ENCODE measurements at regions not wholly inside any gene's neighbourhood (a gene's known extent, or its start where the extent isn't known, plus 50 kb on each side); places are given as distances from the start of the nearest gene placed in this dataset.

- ChIA-PET RAD21 (ENCODE audit: unreplicated experiment) (no interaction called here), POLR2A (no interaction called here), SMC1A (ENCODE audit: uncharacterized antibody, unreplicated experiment) (interaction anchor here (1.1 kb wide), 1 partner anchor 31 kb away, joined by 3 read pairs; no protein-coding TSS in a partner anchor), CTCF (no interaction called here)
- TF ChIP-seq SPI1 (IDR thresholded peaks at IDR 0.05; ENCODE audit: borderline replicate concordance, insufficient read depth, low read depth, low read length): peak; percentile 54; the same call in 1 of the 2 replicates
- TF ChIP-seq ZNF384 (IDR thresholded peaks at IDR 0.05; ENCODE audit: borderline replicate concordance, low read depth, low read length): no peak
- H3K36me3 ChIP-seq (ENCODE audit: control insufficient read depth in 2 of 2, insufficient read depth in 2 of 2, low read length in 1 of 2): no peaks in the 10 kb centered on the region
- WGBS (ENCODE audit: insufficient coverage, insufficient replicate concordance, low lambda C conversion rate, missing lambda C conversion rate): 31% methylated on average over 3 of the region's 3 CpGs
- no peaks in the 10 kb centered on the region for H3K27me3 ChIP-seq (replicated peaks in 1 of 2; ENCODE audit: control insufficient read depth in 2 of 2, insufficient read depth in 2 of 2, low read length in 1 of 2)
- no peaks in the 10 kb centered on the region for H3K79me2 ChIP-seq (ENCODE audit: control insufficient read depth, insufficient read depth, low read length)
- no peak overlapping the region for H3K4me2 ChIP-seq (ENCODE audit: control insufficient read depth, insufficient read depth)
- H2AFZ ChIP-seq (ENCODE audit: control insufficient read depth, low read depth, low read length): no peak overlapping the region
- H3K4me1 ChIP-seq (ENCODE audit: control insufficient read depth, insufficient read depth, low read length): peaks cover 5% of the 10 kb centered on the region; the same call in 1 of the 2 replicates
- DNase-seq (ENCODE audit: low read depth, low spot score): no peak
- H3K9ac ChIP-seq (ENCODE audit: control insufficient read depth, insufficient read depth, low read length): no peak overlapping the region
- in situ Hi-C loops (cut with MboI) (no loop called here), intact Hi-C loops (cut with micrococcal nuclease; ENCODE audit: unreplicated experiment) (no loop called here)
- no peak overlapping the region for H3K4me3 ChIP-seq
- H3K27ac ChIP-seq (ENCODE audit: control insufficient read depth, insufficient read depth): no peak overlapping the region
- no peaks in the 10 kb centered on the region for H3K9me3 ChIP-seq (replicated peaks; ENCODE audit: control insufficient read depth, insufficient read depth, low read length)
- no peak for ATAC-seq
- no TSS peak for BruUV-seq (replicated peaks)
- H4K20me1 ChIP-seq (ENCODE audit: control insufficient read depth, insufficient read depth): no peaks in the 10 kb centered on the region
- FAIRE-seq: no peak
These were observed 388.6 kb upstream of the DPH6 start for GRCh38 chr15:35934383-35935049.

GRCh38 chr15:35936284-35936683 lies 390.3 kb upstream of the DPH6 start:
- no peak for FAIRE-seq
- H3K4me1 ChIP-seq (ENCODE audit: control insufficient read depth, insufficient read depth, low read length): no peaks in the 10 kb centered on the region
- 76% methylated on average over 2 of the region's 2 CpGs for WGBS (ENCODE audit: insufficient coverage, insufficient replicate concordance, low lambda C conversion rate, missing lambda C conversion rate)
- no peak overlapping the region for H3K9ac ChIP-seq (ENCODE audit: control insufficient read depth, insufficient read depth, low read length)
- ChIA-PET SMC1A (ENCODE audit: uncharacterized antibody, unreplicated experiment) (no interaction called here), CTCF (no interaction called here), POLR2A (no interaction called here), RAD21 (ENCODE audit: unreplicated experiment) (no interaction called here)
- no peak overlapping the region for H3K27ac ChIP-seq (ENCODE audit: control insufficient read depth, insufficient read depth)
- no peaks in the 10 kb centered on the region for H4K20me1 ChIP-seq (ENCODE audit: control insufficient read depth, insufficient read depth)
- no peak for TF ChIP-seq BHLHE40 (IDR thresholded peaks at IDR 0.05; ENCODE audit: borderline replicate concordance in 1 of 2, low read depth in 2 of 2, low read length in 1 of 2)
- TF ChIP-seq FOXM1 (IDR thresholded peaks at IDR 0.05; ENCODE audit: low read depth, low read length): no peak
- no peak for TF ChIP-seq ZBED1 (IDR thresholded peaks at IDR 0.05; ENCODE audit: borderline replicate concordance)
- TF ChIP-seq USF2 (IDR thresholded peaks at IDR 0.05; ENCODE audit: borderline replicate concordance, low read depth, low read length): no peak
- H3K9me3 ChIP-seq (replicated peaks; ENCODE audit: control insufficient read depth, insufficient read depth, low read length): no peaks in the 10 kb centered on the region
- H3K4me2 ChIP-seq (ENCODE audit: control insufficient read depth, insufficient read depth): no peak overlapping the region
- no peaks in the 10 kb centered on the region for H3K79me2 ChIP-seq (ENCODE audit: control insufficient read depth, insufficient read depth, low read length)
- no peak overlapping the region for H3K4me3 ChIP-seq
- intact Hi-C loops (cut with micrococcal nuclease; ENCODE audit: unreplicated experiment) (no loop called here), in situ Hi-C loops (cut with MboI) (no loop called here)
- no peak for ATAC-seq
- DNase-seq (ENCODE audit: low read depth, low spot score): no peak
- no peak overlapping the region for H2AFZ ChIP-seq (ENCODE audit: control insufficient read depth, low read depth, low read length)
- no TSS peak for BruUV-seq (replicated peaks)
- no peaks in the 10 kb centered on the region for H3K36me3 ChIP-seq (ENCODE audit: control insufficient read depth in 2 of 2, insufficient read depth in 2 of 2, low read length in 1 of 2)
- H3K27me3 ChIP-seq (replicated peaks in 1 of 2; ENCODE audit: control insufficient read depth in 2 of 2, insufficient read depth in 2 of 2, low read length in 1 of 2): no peaks in the 10 kb centered on the region

Data from GM12878 (cell line).